KBM-7 (cell line): ENCODE measurements at regions not wholly inside any gene's neighbourhood (a gene's known extent, or its start where the extent isn't known, plus 50 kb on each side); places are given as distances from the start of the nearest gene placed in this dataset.

Experiments
- DNase-seq: peaks from one replicate; pipeline ENCODE4 v3.0.0-alpha.2; 2015
- in situ Hi-C: fragments of 300-500 bp; cut with MboI; formaldehyde crosslinking; loops from 2 replicates; pipeline ENCODE4 v1.14.3; 2020; ENCODE audit warnings: low sequenced_read_pairs, low pct_unique_long_range_greater_than_20kb, mixed read lengths

DNA sequence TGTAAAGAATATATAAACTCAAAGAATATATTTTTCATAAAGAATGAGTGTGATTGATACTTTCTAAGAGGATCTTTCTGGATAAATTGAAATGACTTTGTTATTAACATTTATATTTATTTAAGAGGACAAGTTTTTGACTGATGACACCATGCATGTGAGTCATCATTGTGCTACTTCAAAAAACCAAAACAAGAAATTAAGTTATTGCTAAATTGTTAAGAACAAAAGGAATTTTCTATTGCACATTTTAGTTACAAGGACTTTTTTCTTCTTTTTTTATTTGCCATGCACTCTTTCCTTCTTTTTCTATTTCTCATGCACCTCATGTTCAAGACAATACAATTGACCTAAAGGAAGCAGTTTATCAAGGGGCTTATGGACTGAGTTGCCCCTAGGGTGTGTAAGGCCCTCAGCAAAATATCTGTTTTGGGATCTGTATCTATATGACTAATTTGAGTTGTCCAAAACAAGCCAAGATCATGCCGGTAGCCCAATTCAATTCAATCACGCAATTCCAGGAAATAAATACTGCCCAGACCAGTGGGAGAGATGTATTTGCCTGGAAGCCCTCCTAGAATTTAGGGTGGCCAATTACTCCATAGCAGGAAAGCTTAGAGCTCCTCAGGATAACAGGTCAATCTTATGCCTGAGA is 654.3 kb downstream of the METTL4 start:
- DNase-seq, result no peak
- in situ Hi-C loops, result no loop called here

- in situ Hi-C loops, result no loop called here
- DNase-seq, result no peak
These were observed 653.7 kb downstream of the METTL4 start for GRCh38 chr18:1917569-1917968.

DNA sequence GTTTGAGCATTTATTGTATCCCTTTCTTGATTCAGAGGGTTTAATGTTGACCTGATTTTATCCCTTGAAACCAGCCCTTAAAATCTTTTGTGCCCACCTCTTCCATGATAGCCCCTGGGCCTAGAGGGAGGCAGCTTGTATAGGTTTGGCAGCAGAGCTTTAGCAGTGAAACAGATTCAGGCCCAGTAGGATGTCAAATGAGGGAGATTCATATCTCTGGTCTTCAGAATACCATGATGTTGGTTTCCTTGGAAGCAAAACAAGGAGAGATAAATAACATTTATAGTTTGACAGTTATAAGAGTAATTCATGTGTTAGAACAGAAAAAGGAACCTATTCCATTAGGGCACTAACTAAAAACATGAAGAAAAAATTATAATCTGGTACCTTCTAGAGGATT is 649.2 kb downstream of the METTL4 start:
- in situ Hi-C loops, result no loop called here
- DNase-seq, result no peak

DNA sequence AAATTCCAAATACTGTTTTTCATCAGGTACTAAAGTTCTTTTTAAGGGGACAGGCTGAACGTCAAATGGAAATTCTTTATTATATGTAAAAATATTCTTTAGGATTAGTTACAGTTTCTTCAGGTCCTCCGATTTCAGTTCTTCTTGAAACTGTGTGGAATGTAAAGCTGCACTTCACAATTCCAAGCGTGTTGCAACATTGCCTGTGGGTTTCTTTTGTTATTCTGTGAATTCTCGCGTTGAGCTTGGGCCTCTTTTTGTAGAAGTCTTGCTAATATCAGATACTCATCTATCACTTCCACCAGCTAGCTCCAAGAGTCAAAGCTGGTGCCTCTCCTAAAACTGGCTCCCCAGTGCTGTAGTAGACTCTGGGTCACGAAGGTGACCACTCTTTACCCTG is 642.6 kb downstream of the METTL4 start:
- DNase-seq, result no peak
- in situ Hi-C loops, result no loop called here

DNA sequence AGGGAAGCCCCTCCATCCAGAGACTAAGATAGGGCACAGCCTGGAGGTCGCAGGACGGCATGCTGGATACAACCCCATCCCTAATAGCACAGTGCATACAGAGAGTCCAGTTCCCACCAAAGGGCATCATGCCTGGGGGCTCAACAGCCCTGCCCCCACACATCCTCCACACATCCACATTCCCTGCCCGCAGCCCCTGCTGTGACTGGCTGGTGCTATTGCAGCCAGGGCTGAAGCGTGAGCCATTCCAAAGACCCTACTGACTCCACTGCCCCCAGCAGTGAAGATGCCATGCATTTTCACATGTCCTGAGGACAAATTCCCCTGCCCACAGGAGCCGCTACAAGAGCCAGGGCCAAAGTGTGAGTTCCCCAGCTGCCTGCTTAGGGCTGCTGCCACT is 641.6 kb downstream of the METTL4 start:
- in situ Hi-C loops, result no loop called here
- DNase-seq, result no peak

DNA sequence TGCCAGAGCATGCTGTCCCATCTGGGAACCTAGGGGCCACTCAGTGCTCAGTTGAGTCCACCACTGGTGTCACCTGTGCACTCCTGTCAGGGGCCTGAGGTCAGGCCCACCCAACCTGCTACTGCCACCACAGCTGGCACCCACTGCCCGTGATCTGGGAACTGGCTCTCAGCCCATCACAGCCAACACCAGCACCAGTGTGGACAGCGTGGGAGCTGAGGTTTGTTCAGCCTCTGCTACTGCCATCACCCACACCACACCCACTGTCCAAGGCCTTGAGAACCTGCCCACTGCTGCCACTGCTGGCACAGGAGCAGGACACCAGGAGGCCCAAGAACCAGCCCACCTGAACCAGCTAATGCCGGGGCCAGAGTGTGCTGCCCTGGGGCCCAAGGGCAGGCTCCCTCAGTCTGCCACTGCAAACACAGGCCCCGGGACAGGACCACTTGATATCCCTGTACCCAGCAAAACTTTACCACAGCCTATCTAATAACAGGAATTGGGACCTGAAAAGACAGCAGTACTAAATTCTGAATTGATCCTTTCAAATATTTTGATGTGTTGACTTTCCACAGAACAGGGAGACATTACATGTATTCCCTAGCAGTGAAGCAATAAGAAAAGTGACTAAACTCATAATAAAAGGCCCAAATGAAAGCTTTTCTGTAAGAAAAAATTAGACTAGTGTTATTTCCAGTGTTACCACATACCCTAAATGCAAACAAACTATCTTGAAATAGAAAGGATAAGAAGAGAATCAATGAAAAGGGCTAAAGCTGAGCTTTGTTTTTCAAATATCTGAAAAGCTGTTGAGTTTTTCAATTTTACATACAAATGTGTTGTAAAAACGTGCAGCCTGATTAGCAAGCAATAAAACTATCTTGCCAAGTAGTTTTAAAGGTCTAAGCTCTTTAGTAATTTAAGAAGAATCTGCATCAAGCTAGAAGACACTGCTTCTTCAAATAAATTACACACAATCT is 640.7 kb downstream of the METTL4 start:
- no peak for DNase-seq
- in situ Hi-C loops, result no loop called here

DNA sequence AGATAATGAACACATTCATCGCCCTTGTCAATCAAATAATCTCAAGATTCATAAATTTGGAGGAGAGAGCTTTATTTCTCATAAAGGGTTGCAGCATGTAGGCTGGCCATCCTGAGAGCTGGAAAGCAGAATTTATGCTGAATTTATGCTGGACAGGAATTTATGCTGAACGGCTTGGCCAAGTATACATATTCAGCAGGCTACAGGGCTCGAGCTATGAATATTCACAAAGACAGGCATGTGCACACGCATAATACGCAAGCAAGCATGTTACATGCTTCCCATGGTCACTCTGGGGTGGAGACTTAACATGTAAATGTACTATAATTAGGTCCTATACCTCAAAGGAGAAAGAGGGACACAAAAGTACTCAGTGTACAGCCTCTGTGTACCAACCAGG is 618.8 kb downstream of the METTL4 start:
- in situ Hi-C loops, result no loop called here
- no peak for DNase-seq

DNA sequence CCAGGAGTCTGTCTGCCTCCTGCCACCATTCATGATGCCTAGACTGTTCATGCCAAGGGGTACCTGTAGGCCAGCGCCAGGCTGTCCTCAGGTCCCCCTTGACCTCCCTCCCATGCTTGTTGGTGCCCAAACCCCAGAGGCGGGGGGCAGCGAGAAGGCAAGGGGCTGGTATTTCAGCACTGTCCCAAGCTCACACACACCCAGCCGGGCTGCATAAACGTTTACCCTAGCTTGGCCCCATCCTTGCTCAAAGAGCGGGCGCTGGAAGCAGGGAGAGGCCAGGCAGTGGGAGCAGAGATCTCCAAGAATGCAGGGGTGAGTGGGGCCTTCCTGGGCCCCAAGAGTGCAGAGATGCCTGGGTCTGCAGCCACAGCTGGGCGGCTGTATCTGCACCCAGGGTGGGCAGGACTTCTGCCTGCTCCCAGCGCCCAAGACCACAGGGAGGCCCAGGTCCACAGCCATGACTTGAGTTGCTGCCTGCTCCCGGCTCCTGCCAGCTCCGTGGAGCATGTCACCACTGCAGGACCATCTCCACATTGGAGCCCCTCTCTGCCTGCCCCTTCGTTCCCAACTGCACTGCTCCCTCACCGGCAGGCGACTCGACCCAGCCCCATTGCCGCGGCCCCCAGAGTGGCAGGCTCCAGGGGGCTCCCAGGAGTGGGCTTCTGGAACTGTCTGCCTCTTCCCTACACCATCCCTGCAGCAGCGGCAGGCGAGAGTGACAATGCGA is 616.6 kb downstream of the METTL4 start:
- no peak for DNase-seq
- in situ Hi-C loops, result no loop called here

GRCh38 chr18:1958798-1959197 is 612.5 kb downstream of the METTL4 start:
- in situ Hi-C loops, result no loop called here
- DNase-seq, result no peak

DNA sequence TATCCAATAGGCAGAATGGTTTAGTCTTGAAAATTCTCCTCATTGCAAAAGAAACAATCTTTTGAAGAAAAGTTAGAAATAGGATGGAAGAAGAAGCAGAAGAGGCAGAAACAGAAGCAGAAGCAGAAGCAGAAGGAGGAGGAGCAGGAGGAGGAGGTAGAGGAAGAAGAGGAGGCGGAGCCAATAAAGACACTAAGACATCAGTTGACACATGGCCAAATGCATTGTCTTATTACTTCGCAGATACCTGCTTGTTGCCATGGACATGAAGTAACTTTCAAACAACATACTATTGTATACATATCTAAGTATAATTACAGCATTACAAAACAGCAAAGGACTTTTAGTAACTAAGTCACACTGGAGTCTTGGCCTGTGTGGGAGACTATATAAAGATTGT is 606.3 kb downstream of the METTL4 start:
- no peak for DNase-seq
- in situ Hi-C loops, result no loop called here

DNA sequence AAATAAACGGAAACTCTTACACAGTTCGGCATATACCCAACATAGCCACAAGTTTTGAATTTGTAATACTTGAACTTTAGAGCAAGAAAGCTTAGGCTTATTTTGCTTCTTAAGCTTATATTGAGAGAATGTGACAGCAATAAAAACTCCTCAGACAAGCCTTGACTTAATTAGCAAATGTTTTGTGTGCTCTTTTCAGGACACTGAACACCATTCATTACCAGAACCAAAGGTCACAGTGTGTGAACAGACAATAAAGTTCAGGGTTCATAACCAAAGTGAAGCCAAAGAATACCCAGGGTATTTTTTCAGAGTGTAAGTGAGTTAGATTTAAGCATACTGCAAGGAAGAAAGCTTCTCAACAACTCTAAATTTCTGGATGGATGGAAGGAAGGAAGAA is 605.8 kb downstream of the METTL4 start:
- in situ Hi-C loops, result no loop called here
- DNase-seq, result no peak

DNA sequence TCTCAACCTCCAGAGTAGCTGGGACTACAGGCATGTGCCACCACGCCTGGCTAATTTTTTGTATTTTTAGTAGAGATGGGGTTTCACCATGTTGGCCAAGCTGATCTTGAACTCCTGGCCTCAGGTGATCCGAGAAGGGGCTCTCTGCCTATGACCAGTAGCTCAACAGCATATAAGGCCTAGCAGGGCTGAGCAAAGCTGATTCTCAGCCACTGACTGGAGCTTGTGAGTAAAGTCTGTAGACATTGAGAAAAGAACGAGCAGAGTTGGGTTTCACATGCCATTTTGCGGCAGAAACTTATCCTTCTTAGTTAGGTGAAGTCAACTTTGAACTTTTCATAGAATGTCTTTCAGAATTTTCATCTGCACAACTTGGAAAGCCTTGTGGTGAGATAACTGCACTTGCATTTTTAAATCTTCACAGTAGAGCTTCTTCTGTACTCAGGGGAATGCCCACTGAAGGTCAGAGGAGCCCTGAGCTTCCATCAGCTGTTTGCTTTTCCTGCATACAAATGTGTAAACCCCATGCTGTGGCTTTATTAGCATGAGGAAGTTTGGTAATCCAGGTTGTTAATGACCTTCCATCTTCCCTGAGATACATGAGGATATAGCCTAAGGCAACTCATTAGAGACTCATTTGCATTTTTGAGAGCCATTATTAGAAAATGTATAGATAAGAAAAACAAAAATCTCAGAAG is 602.4 kb downstream of the METTL4 start:
- in situ Hi-C loops, result no loop called here
- no peak for DNase-seq

DNA sequence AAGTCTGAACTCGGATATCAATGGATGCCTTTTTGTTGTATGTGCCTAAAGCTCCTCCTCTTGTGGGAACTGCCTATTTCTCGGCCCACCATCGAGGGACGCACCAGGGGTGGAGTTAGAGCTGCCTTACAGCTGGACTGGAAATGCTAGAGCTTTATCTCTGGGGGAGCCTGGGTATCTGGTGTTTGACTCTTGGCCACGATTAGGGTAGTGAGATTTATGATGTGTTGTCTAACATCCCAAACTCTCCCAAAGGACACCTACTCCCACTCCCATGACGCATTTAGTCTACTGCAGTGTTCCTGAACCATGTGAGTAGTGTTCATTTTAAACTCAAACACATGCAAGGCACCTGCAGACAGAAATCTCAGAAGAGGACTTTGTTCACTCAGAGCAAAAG is 594.8 kb downstream of the METTL4 start:
- in situ Hi-C loops, result no loop called here
- no peak for DNase-seq

DNA sequence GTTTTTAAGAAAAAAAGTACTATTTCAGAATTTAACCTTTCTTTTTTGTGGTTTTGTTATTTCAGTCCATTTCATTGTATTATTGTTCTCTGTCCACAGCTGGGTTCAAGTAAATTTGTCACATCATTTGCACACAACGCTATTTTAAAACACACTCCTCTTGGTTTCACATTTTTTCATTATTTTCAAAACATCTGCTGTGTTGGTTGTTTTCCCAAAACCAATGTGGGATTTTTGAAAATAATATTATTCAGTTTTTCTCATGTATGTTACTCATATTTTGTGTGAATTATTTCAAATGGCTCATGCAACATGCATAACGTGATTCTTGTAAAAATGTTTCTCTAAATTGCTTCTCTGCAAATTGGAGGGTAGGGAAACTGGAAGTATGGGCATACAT is 589.2 kb downstream of the METTL4 start:
- in situ Hi-C loops, result no loop called here
- no peak for DNase-seq

DNA sequence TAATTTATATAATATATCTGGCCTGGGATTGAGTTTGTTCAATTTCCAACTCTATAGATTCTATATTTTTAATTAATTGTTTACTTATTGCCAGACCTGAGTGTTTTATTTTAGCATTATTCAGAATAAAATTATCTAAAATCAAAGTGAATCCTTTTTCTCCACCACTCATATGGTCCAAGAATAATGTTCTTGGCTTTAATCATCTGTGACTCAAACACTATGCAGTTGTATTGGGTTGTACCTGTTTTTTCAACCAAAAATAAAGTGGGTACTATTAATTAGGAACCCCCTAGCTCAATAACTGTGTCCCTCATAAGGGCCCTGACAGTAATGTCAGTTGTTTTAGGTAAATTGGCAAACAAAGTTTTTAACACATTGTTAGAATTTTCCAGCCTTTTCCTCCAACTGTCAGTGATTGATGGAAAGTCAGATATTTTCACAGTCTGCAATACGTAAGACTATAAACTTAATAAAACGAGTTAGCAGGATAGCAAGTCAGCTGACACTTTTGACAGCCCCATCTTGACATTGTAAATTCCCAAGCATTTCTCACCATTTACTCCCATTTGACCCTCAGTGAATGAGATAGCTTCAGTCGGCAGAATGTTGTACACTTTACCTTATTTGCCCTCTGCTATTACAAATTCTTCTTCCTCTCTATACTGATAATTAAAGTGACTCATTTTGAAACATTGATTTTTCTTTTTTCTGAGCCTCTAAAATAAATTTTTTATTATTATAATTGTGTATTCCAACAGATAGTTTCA is 587.4 kb downstream of the METTL4 start:
- DNase-seq, result no peak
- in situ Hi-C loops, result no loop called here

GRCh38 chr18:1993866-1994265 is 577.4 kb downstream of the METTL4 start:
- no peak for DNase-seq
- in situ Hi-C loops, result no loop called here

GRCh38 chr18:1994471-1994870 is 576.8 kb downstream of the METTL4 start:
- in situ Hi-C loops, result no loop called here
- no peak for DNase-seq

GRCh38 chr18:1995041-1995612 is 576.2 kb downstream of the METTL4 start:
- in situ Hi-C loops, result no loop called here
- DNase-seq, result no peak
